HG03439 (cell line): ENCODE measurements at regions not wholly inside any gene's neighbourhood (a gene's known extent, or its start where the extent isn't known, plus 50 kb on each side); places are given as distances from the start of the nearest gene placed in this dataset.
A peak's percentile ranks its signal among the peaks of the same experiment; 100 is the strongest.

Experiments
- ATAC-seq: cut with Tn5 transposase; IDR thresholded peaks from one replicate; pipeline ENCODE4 v1.9.1; 2021; ENCODE audit warnings: mild to moderate bottlenecking, moderate library complexity; ENCODE audit not compliant: unreplicated experiment

- no peak for ATAC-seq
These were observed 65.0 kb downstream of the NOL4 start for GRCh38 chr18:34159691-34160185.

GRCh38 chr18:34158881-34159690 lies 65.6 kb downstream of the NOL4 start:
- no peak for ATAC-seq

GRCh38 chr18:34153711-34154110 lies 71.0 kb downstream of the NOL4 start:
- ATAC-seq: no peak

- no peak for ATAC-seq
These were observed 93.7 kb downstream of the NOL4 start for GRCh38 chr18:34131006-34131405.

GRCh38 chr18:34128436-34128835 lies 96.3 kb downstream of the NOL4 start:
- no peak for ATAC-seq

GRCh38 chr18:34126121-34126520 lies 98.6 kb downstream of the NOL4 start:
- no peak for ATAC-seq

GRCh38 chr18:34122724-34123334 lies 101.9 kb downstream of the NOL4 start:
- peak; percentile 88 for ATAC-seq

GRCh38 chr18:34121200-34121721 lies 103.5 kb downstream of the NOL4 start:
- ATAC-seq: no peak

GRCh38 chr18:34120294-34120693 lies 104.4 kb downstream of the NOL4 start:
- ATAC-seq: no peak

GRCh38 chr18:34117319-34117718 lies 107.4 kb downstream of the NOL4 start:
- ATAC-seq: no peak

- ATAC-seq: no peak
These were observed 109.2 kb downstream of the NOL4 start for GRCh38 chr18:34115409-34116081.

GRCh38 chr18:34114996-34115395 lies 109.7 kb downstream of the NOL4 start:
- ATAC-seq: no peak

GRCh38 chr18:34108206-34108605 lies 116.5 kb downstream of the NOL4 start:
- ATAC-seq: no peak

GRCh38 chr18:34098109-34098508 lies 126.6 kb downstream of the NOL4 start:
- no peak for ATAC-seq

- no peak for ATAC-seq
These were observed 127.4 kb downstream of the NOL4 start for GRCh38 chr18:34097312-34097711.

- ATAC-seq: no peak
These were observed 130.6 kb downstream of the NOL4 start for GRCh38 chr18:34094148-34094547.

GRCh38 chr18:34092796-34093195 lies 131.9 kb downstream of the NOL4 start:
- no peak for ATAC-seq

- ATAC-seq: no peak
These were observed 138.3 kb downstream of the NOL4 start for GRCh38 chr18:34086370-34086769.

GRCh38 chr18:34085140-34085739 lies 139.5 kb downstream of the NOL4 start:
- ATAC-seq: no peak

GRCh38 chr18:34084635-34085034 lies 140.1 kb downstream of the NOL4 start:
- no peak for ATAC-seq

- ATAC-seq: no peak
These were observed 140.7 kb downstream of the NOL4 start for GRCh38 chr18:34083910-34084535.
